ENCODE measurements at regions not wholly inside any gene's neighbourhood (a gene's known extent, or its start where the extent isn't known, plus 50 kb on each side); places are given as distances from the start of the nearest gene placed in this dataset.

GRCh38 chr18:54717673-54718407 is 110.4 kb upstream of the RAB27B start:
- TF ChIP-seq, protein P1, sequence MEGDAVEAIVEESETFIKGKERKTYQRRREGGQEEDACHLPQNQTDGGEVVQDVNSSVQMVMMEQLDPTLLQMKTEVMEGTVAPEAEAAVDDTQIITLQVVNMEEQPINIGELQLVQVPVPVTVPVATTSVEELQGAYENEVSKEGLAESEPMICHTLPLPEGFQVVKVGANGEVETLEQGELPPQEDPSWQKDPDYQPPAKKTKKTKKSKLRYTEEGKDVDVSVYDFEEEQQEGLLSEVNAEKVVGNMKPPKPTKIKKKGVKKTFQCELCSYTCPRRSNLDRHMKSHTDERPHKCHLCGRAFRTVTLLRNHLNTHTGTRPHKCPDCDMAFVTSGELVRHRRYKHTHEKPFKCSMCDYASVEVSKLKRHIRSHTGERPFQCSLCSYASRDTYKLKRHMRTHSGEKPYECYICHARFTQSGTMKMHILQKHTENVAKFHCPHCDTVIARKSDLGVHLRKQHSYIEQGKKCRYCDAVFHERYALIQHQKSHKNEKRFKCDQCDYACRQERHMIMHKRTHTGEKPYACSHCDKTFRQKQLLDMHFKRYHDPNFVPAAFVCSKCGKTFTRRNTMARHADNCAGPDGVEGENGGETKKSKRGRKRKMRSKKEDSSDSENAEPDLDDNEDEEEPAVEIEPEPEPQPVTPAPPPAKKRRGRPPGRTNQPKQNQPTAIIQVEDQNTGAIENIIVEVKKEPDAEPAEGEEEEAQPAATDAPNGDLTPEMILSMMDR (IDR thresholded peaks at IDR 0.05; ENCODE audit: borderline replicate concordance): no peak
- no peak for DNase-seq
- H3K9me3 ChIP-seq (replicated peaks): no peaks in the 10 kb centered on the region
- no peaks in the 10 kb centered on the region for H3K36me3 ChIP-seq
- H3K4me3 ChIP-seq: no peak overlapping the region
- peaks cover 29% of the 10 kb centered on the region for H3K27me3 ChIP-seq (ENCODE audit: low read depth)
- H3K27ac ChIP-seq (replicated peaks): no peak overlapping the region
- no peaks in the 10 kb centered on the region for H3K4me1 ChIP-seq
- intact Hi-C loops (cut with micrococcal nuclease): no loop called here

GRCh38 chr18:54718408-54718773 is 109.9 kb upstream of the RAB27B start:
- TF ChIP-seq, protein P1 (IDR thresholded peaks at IDR 0.05; ENCODE audit: borderline replicate concordance): no peak
- Histone ChIP-seq H3K4me1 (no peaks in the 10 kb centered on the region), H3K4me3 (no peak overlapping the region), H3K27me3 (ENCODE audit: low read depth) (peaks cover 29% of the 10 kb centered on the region), H3K36me3 (no peaks in the 10 kb centered on the region), H3K9me3 (replicated peaks) (no peaks in the 10 kb centered on the region), H3K27ac (replicated peaks) (no peak overlapping the region)
- no peak for DNase-seq
- intact Hi-C loops (cut with micrococcal nuclease): no loop called here

DNA sequence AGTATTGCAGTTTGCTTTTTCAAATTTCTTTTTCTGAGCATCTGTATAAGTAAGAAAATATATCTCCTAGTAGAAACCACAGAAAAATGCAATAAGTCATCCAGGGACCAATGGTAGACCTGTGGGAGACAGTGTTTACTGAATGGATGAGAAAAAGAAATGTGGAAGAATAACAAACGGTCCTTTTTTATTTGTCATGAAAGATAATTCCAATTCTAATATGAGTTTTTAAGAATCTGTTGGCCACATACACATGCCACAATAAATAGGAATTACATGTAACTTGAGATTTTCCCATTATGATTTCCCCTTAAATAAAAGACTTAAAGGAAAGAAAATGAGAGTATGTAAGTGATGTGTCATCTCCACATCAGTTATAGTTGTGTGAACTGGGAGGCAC is 107.7 kb upstream of the RAB27B start:
- no peak for DNase-seq
- intact Hi-C loops (cut with micrococcal nuclease): no loop called here
- TF ChIP-seq, protein P1 (IDR thresholded peaks at IDR 0.05; ENCODE audit: borderline replicate concordance): no peak

DNA sequence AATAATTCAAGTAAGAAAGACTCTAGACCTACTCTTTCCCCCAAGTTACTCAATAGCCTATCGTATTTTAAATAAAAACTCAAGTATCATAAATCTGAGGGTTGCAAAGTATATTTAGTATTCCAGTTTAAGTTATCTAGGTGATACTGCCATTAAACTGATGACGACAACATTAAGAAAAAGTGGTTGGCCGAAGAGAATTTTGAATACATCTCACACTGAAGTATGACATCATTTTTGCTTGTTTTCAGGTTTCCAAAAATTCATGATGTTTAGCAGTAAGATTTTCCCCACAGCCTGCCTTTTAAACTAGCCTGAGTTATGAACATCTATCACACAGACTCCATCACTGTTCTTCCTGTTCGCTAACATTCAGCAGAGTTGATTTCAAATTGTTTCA is 102.1 kb upstream of the RAB27B start:
- no peak overlapping the region for H3K4me3 ChIP-seq
- TF ChIP-seq, protein P1 (IDR thresholded peaks at IDR 0.05; ENCODE audit: borderline replicate concordance): no peak
- no peak overlapping the region for H3K27ac ChIP-seq (replicated peaks)
- no peaks in the 10 kb centered on the region for H3K36me3 ChIP-seq
- H3K9me3 ChIP-seq (replicated peaks): no peaks in the 10 kb centered on the region
- no peak for DNase-seq
- intact Hi-C loops (cut with micrococcal nuclease): no loop called here
- no peaks in the 10 kb centered on the region for H3K4me1 ChIP-seq
- peaks cover 8% of the 10 kb centered on the region for H3K27me3 ChIP-seq (ENCODE audit: low read depth)

More for the DNA sequence above, 107.7 kb upstream of the RAB27B start:
- no peaks in the 10 kb centered on the region for H3K9me3 ChIP-seq (replicated peaks)
- no peak overlapping the region for H3K27ac ChIP-seq (replicated peaks)
- no peaks in the 10 kb centered on the region for H3K4me1 ChIP-seq
- no peak overlapping the region for H3K4me3 ChIP-seq
- H3K27me3 ChIP-seq (ENCODE audit: low read depth): peaks cover 26% of the 10 kb centered on the region
- H3K36me3 ChIP-seq: no peaks in the 10 kb centered on the region

DNA sequence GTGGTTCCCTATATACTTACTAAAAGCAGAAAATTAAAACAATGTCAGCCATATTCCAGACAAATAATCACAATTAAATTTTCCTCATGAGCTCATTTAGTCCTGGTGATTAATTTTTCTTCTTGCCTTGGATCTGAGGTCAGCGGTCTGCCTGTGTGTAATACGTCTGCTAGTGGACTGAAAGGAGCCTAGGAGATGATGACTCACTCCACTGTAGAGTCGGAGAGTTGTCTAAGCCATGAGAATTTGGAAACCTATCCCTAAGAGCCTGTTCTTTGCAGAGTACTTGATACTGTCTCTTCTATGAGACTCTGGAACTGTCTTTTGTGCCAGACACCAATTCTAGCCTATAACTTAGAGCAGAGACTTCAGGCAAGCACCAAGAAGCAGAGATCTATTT is 94.2 kb upstream of the RAB27B start:
- TF ChIP-seq, protein P1 (IDR thresholded peaks at IDR 0.05; ENCODE audit: borderline replicate concordance): no peak
- intact Hi-C loops (cut with micrococcal nuclease): no loop called here
- no peaks in the 10 kb centered on the region for H3K4me1 ChIP-seq
- no peak overlapping the region for H3K27ac ChIP-seq (replicated peaks)
- no peaks in the 10 kb centered on the region for H3K36me3 ChIP-seq
- no peak for DNase-seq
- peaks cover 6% of the 10 kb centered on the region for H3K27me3 ChIP-seq (ENCODE audit: low read depth)
- H3K9me3 ChIP-seq (replicated peaks): no peaks in the 10 kb centered on the region
- no peak overlapping the region for H3K4me3 ChIP-seq
